ENCODE measurements at regions not wholly inside any gene's neighbourhood (a gene's known extent, or its start where the extent isn't known, plus 50 kb on each side); places are given as distances from the start of the nearest gene placed in this dataset.
A peak's percentile ranks its signal among the peaks of the same experiment; 100 is the strongest.

DNA sequence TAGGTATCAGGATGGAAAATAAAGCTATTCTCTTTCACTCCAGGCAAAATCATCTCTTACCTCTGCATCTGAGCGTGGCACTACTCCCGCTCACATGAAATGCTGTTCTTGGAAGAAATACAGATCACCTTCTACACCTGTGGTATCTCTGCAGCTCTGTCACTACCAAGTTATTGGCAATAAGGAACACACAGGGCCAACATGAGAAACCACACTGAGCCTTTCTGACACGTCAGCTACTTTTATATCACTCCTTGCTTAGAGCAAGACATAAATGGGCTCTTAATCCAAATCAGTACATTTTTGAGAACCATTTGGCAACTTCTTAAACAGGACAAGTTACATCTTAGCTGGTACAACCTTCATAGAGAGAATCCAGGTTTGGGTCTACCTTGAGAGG lies 101.8 kb upstream of the GUCY1A1 start:
- DNase-seq (ENCODE audit: low read depth in 3 of 3, low spot score in 2 of 3): no peak

DNA sequence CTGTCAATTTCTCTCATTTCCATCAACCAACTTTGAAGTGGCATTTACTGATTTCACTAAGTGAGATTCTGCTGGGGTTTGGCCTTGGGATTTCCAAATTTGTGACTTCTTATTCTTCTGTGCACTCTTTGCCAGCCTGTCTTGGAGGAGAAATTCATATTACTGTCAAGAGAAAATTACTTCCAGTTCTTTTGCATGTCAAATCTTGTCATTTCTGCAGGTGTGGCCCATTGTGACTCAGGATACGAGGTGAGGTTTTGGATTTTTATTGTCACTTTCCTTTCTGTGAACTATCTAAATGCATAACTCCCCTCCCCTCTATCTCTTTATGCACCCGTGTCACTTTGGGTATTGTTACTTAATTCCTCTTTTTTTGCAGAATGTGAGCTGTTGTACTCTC lies 102.6 kb upstream of the GUCY1A1 start:
- no peak for DNase-seq (ENCODE audit: low read depth in 3 of 3, low spot score in 2 of 3)

DNA sequence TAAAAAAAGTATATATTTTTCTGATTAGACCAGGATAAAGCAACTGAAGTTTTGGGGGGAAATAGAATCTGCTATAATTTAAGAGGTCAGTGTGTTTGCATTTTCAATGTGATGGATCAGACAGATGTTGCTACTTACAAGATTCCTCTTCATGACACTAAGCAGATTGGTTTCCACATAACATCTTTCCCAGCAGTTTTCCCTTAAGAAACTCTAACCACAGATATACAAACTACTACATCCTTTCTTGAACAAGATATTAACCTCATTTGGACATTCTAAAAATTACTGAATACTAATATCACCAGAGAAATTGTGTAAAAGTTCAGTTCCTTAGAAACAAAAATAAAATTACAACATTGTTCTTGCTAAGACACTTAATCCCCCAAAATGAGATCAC lies 106.7 kb upstream of the GUCY1A1 start:
- DNase-seq (ENCODE audit: low read depth in 3 of 3, low spot score in 2 of 3): no peak

DNA sequence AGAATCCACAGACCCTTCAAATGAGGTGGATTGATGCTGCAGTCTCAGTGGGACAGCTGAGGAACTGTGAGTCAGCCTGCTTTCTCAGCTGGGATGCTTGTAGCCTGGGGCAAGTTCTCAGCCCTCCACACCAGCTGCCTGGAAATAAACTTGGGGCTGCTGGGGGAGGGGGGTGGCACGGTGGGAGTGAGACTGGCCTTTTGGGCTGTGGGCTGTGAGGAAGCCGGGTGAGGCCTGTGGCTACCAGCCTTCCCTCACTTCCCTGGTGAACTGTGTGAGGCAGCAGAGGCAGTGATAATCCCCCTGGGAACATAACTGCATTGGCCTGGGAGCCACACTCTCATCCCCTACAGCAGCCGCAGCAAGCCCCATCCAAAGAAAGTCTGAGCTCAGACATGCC lies 114.5 kb upstream of the GUCY1A1 start:
- DNase-seq (ENCODE audit: low read depth in 3 of 3, low spot score in 2 of 3): no peak

DNA sequence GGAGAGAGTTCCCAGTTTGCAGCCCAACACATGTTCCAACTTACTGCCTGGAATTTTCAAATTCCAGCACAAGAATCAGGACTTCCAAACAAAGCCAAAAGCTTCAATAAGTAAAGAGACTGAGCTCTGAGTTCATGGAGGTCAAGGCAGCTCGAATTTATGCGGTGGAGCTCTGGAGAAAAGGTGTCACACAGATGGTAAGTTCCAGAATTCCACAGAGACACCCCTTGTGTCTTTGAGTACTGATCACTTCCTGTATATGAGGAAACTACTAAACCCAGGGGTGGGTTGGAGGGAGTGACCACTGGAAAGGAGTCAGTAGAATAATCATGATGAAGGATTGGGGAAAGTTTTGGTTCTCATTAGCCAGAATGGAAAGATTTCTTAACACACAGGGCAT lies 118.5 kb upstream of the GUCY1A1 start:
- DNase-seq (ENCODE audit: low read depth in 3 of 3, low spot score in 2 of 3): no peak

DNA sequence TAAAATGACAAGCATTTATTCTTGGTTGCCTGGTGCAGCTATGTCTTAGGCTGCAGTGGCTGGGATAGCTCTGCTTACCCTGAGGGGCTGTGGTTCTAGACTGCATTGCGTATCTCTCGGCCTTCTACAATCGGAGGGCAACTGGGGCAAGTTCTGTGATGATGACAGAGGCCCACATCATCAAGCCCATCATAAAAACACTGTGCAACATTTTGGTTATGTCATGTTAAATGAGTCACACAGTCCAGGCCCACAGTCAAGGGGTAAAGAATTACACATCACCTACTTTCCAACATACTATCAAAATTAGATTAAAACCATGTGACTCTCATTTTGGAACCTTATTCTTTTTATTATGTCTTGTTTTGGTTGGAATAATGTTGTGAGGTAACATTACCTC lies 120.2 kb upstream of the GUCY1A1 start:
- DNase-seq (ENCODE audit: low read depth in 3 of 3, low spot score in 2 of 3): no peak

DNA sequence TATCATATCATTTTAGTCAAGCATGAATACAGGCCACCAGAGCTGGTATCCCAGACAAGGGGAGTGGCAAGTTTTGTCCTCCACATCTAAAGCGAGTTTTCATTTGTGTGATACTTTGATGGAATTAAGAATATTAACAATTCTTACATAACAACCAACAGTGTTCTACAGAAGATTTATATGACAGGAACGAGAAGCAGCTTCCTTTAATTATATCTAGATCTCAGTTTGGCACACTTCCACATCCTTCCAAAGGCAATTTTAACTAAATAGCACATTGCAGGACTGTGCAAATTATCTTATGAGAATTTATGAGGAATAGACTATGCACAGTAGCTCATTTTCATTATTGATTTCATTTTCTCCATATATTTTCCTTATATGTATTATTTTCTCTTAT lies 121.2 kb upstream of the GUCY1A1 start:
- no peak for DNase-seq (ENCODE audit: low read depth in 3 of 3, low spot score in 2 of 3)

DNA sequence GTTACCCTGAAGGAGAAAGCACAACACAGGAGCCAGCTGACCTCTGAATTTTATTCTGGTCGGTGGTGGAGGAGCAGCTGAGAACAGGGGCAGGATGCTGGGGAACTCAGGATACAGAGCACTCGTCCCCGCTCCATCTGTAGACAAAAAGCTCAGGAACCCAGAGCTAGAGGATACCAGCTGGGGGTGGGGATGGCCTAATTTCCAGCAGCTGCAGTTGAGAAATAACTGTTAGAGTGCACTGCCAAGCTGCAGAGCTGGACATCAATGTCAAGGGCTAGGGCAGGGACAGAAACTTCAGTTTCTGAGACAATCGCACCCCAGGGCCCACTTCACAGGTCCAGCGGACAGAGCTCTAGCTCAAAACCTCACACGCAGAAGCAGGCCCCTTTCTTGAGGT lies 122.1 kb upstream of the GUCY1A1 start:
- no peak for DNase-seq (ENCODE audit: low read depth in 3 of 3, low spot score in 2 of 3)

DNA sequence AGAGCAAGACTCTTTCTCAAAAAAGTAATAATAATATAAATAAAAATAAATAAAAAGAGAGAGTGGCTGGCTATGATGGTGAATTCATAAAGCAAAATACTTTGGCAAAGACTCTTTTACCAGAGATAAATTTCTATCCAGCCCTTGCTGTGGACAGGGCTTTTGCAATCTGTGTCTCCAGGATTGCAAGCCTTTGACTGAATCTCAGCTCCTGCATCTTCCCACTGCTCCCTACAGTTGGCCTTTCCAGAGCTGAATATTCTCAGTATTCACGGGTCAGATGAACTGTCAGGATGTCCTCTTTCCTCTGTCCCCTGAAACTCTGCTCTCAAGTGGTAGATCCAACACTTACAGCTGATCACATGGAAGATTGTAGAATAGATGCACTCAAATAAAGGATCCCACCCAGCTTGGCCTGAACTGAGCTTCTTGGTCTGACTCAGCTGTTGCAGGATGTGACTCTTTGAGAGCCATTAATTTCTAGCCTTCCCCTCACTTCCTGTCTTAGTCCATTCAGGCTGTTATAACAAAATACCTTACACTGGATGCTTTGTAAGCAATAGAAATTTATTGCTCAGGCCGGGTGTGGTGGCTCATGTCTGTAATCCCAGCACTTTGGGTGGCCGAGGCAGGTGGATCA lies 123.4 kb upstream of the GUCY1A1 start:
- no peak for DNase-seq (ENCODE audit: low read depth in 3 of 3, low spot score in 2 of 3)

DNA sequence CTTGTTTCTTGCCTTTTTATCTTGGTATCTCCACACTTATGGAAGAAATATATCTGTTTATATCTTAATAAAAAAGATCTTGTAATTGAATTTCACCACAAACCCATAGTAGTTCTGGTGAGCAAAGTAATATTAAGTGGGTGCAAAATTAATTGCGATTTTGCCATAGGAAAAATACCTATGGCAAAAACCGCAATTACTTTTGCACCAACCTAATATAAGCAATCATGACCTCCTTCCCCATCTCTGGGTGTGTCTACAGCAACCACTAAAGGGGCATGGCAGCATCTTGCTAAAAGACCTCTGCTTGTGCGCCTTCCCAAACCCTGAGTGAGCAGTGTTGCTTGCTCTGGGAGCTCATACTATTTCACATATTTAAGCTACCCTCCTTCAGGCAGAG lies 124.2 kb upstream of the GUCY1A1 start:
- DNase-seq (ENCODE audit: low read depth in 3 of 3, low spot score in 2 of 3): no peak

DNA sequence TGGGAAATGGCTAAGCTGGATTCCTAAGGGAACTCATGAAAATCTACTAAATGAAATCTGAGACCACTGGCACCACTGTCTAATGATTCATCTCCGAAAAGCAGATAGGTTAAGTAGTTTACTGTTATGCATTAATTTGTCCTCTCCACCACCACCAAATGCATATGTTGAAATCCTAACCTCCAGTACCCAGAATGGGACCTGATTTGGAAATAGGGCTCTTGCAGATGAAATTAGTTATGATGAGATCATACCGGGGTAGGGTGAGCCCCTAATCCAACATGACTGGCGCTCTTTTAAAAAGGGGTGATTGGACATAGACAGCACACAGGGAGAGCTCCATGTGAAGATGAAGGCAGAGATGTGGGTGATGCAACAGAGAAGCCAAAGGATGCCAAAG lies 124.9 kb upstream of the GUCY1A1 start:
- no peak for DNase-seq (ENCODE audit: low read depth in 3 of 3, low spot score in 2 of 3)

DNA sequence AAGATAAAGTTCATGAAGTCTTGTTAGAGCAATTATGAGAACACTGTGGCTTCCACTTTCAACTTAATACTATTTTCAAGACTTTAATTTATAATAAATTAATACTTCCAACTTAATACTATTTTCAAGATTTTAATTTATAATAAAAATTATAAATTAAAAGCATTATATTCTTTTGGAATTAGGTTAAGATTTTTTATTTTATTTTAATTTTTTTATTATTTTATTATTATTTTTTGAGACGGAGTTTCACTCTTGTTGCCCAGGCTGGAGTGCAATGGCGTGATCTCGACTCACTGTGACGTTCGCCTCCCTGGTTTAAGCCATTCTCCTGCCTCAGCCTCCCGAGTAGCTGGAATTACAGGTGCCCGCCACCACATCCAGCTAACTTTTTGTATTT lies 126.0 kb upstream of the GUCY1A1 start:
- DNase-seq (ENCODE audit: low read depth in 3 of 3, low spot score in 2 of 3): no peak

DNA sequence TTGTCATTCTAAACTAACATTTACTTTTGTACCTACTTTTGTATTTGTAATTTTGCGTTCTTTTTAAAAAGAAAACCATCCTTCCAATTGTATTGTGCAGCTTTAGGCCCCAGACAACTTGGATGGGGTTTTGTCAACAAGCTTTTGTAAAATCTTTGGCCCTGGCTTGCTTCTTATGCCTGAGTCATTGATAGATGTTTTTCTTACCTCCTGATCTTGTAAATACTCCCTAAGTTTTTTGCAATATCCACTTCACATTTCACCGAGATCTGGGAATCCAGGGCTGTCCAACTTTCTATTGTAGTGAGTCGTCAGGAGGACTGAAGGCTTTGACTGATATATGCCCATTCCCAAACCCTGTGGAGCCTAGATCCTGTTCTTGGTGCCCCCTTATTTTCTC lies 126.9 kb upstream of the GUCY1A1 start:
- DNase-seq (ENCODE audit: low read depth in 3 of 3, low spot score in 2 of 3): no peak

DNA sequence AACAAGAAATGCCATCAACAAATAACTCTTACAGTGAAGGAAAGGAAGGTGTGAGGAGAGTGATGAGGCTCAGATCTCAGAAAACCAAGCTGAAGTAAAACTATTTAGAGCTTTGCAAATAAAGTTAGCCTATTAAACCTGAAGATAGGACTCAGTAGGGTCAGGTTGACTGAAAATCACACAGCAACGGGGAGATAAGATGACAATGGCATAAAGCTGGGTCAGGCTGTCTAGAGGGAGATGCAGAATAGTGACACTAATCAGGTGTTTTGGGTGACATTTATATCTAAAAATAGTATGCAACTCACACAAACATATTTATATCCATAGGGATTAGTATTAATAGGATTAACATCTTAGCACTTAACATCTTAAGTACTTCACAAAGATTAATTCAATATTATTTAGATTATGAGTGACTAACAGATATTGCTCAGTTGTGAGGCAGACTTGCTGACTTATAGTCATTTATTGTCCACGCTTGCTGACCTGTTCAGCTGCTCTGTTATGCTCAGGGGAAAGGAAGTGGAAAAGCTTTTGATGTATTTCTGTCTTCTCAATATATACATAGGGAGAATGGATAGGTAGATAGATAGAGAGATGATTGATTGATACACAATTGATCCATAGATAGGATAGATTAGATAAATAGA lies 130.7 kb upstream of the GUCY1A1 start:
- no peak for DNase-seq (ENCODE audit: low read depth in 3 of 3, low spot score in 2 of 3)

DNA sequence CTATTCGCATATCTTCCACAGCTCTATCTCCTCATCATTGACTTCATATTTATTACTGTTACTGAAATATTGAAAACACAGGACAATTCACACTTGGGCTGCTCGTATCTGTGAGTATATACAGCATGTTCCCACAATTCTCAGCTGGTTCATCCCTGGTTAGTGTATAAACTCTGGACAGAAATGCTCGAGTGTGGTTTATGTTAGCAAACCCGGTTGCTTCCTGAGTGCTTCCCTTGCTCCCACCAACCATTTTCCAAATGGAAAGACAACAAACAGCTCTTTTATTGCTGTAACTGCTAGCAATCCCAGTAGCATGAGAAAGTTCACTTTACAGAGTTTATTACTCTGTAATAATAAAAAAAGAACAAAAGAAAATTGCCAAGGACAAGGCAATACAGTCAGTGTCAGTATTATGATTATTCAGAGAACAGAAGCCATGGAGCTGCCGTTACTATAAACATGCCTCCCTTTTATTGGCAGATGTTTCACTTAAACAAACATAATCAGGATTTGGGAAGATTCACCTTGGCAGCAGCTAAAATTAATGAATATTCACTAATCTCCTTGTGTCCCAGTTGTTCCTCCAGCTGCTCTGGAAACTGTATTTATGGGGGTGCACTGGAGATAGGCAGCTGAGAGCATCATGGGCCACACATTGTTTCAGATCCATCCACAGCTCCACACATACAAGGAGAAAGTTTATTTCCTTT lies 134.1 kb upstream of the GUCY1A1 start:
- no peak for DNase-seq (ENCODE audit: low read depth in 3 of 3, low spot score in 2 of 3)

DNA sequence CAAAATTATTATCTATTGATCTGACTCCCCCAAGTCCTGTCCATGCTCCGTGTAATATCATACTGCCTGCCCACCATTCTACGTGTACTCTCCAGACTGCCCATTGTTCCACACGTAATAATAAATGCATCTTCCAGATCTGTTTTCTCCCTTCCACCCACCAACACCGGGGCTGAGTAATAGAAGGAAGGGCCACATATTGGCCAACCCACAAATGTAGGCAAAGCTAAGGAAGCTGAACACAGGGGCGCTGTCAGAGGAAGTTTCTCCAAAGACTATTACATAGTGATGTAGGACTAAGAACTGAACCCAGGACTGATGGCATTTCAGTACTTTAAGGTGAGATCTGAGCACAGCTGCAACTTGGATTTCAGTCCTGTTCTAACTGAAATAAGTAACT lies 135.8 kb upstream of the GUCY1A1 start:
- no peak for DNase-seq (ENCODE audit: low read depth in 3 of 3, low spot score in 2 of 3)

DNA sequence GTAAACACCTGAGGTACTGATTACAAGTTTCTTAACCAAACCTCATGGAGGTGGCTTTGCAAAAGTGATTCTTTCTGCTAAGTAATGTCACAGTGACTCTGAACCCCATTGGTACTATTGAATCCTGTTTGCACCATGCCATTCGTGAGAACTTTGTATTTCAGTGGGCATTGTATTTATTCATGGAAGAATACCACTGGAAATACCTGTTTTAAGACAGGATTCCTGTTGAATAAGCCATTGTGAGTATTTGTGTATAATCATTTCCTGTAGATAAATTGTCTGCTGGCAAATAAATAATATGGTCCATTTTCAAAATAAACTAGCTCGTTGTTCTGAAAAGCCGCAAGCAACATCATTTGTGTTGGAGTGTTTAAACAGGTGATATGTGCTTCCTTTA lies 136.4 kb upstream of the GUCY1A1 start:
- DNase-seq (ENCODE audit: low read depth in 3 of 3, low spot score in 2 of 3): no peak

DNA sequence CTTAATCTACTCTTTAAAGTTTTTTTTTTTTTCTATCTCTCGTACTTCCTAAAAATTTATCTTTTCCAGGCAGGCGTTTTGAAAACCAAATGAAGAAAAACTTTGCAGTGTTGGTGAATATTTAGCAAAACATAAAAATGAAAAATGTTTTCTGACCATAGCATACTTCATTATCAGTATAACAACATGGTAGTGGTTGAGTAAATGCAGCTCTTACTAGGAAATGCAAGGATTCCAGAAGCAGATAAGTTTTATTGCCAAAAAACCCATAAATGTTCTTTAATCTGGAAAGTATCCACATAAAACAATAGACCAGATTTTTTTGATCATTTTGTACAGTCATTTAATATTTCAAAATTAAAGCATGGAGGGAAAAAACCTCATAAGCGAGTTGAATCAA lies 136.9 kb upstream of the GUCY1A1 start:
- DNase-seq (ENCODE audit: low read depth in 3 of 3, low spot score in 2 of 3): no peak

DNA sequence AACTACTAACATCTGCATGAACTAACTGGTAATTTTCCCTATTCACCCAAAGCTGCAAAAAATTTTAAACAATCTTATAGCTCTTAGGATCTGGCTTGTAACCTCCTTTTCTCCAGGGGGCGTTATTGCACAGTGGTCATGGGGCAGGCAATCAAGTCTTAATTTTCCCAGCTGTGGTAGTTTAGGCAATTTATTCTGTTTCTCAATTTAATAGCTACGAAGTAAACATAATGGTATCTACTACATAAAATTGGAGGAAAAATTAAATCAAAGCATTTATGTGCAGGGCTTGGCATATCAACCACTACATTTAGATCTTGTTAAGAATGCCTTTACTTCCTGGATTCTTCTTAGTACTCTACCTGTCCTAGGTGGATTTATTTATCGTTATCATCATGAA lies 137.4 kb upstream of the GUCY1A1 start:
- no peak for DNase-seq (ENCODE audit: low read depth in 3 of 3, low spot score in 2 of 3)

DNA sequence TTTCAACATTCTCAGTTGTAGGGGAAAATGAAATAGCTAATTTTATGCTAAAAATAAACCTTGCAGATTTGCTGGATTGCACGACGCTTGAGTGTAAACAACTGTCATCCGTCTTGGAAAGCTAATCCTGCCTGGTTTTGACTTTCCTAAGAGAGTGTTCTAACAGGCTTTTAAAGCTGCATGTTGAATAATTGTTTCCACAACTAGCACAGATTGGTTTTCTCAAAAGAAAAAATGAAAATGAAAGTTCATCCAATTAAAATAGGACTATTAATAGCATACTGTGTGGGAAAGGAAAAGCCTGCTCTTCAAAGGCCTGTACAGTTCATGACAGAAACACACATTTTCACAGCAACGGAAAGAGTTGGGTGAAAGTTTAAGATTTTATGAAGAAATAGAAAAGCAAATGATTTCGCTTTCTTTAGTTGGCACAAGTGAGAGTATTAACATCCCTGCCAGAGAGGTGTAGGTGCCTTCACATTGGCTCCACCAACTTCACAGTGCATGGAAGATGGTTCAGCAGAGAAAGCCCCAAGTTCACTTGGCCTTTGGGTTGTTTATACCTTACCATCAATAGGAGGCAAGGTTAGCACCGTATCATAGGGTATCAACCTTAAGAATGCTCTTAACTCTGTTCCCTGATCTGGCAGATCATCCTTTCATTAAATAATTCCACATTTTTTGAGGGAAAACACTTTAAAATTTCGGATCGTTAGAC lies 140.0 kb upstream of the GUCY1A1 start:
- DNase-seq (ENCODE audit: low read depth in 3 of 3, low spot score in 2 of 3): peak in 1 of 3 donors; percentile 49

DNA sequence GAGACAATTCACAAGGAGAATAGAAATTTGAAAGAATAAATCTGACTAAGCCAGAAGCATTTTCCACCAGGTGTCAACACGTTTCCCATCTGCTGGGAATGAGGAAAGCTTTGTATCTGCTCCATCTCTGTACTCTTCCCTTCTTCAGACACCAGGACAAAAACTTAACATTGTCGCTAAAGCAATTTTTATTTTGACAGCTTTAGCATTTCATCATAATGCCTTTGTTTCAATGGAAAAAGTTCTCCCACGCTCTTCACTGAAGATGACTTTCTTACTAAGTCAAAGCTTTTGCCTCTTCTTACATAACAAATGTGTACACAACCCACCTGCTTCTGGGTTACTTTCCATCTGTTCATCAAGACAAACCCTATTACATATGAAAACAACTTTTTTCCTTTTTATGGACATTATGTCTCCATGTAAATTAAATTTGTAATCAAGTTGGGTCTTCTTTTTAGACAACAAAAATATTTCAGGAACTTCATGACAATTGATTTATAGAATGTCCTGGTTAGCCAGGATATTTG lies 141.7 kb upstream of the GUCY1A1 start:
- no peak for DNase-seq (ENCODE audit: low read depth in 3 of 3, low spot score in 2 of 3)

Data from right renal cortex interstitium (tissue), 3 donors.